DOHH2 (cell line): ENCODE measurements at regions not wholly inside any gene's neighbourhood (a gene's known extent, or its start where the extent isn't known, plus 50 kb on each side); places are given as distances from the start of the nearest gene placed in this dataset.

ENCODE experiments used
- H3F3A ChIP-seq: fragments of 200-600 bp; sonication (generic), shearing (Covaris generic); 2 replicates; pipeline ENCODE4 v1.6.0; 2016; ENCODE audit warnings: antibody characterized with exemption, mild to moderate bottlenecking; ENCODE audit not compliant: control insufficient read depth, insufficient read depth
- H3K27ac ChIP-seq: fragments of 200-600 bp; sonication (generic); 2 replicates; pipeline ENCODE4 v1.5.1; 2014; ENCODE audit warnings: low read depth, mild to moderate bottlenecking, low read length, moderate library complexity
- H3K27me3 ChIP-seq: fragments of 200-600 bp; sonication (generic); 2 replicates; pipeline ENCODE4 v1.6.1; 2014; ENCODE audit warnings: mild to moderate bottlenecking, low read length, mixed read lengths; ENCODE audit not compliant: control insufficient read depth
- H3K36me3 ChIP-seq: fragments of 200-600 bp; sonication (generic); 2 replicates; pipeline ENCODE4 v1.6.1; 2014; ENCODE audit warnings: mild to moderate bottlenecking, low read length, moderate library complexity, mixed read lengths; ENCODE audit not compliant: control insufficient read depth
- H3K4me1 ChIP-seq: fragments of 200-600 bp; sonication (generic); 2 replicates; pipeline ENCODE4 v1.6.1; 2014; ENCODE audit warnings: mild to moderate bottlenecking, low read length, mixed read lengths; ENCODE audit not compliant: control insufficient read depth
- H3K4me2 ChIP-seq: fragments of 200-600 bp; sonication (generic); 2 replicates; pipeline ENCODE4 v1.6.0; 2014; ENCODE audit warnings: mild to moderate bottlenecking, low read length, moderate library complexity
- H3K4me3 ChIP-seq: fragments of 200-600 bp; sonication (generic); 2 replicates; pipeline ENCODE4 v1.5.1; 2014; ENCODE audit warnings: mild to moderate bottlenecking, low read length, mixed read lengths
- H3K79me2 ChIP-seq: fragments of 200-600 bp; sonication (generic); 2 replicates; pipeline ENCODE4 v1.6.1; 2014; ENCODE audit warnings: mild to moderate bottlenecking, low read length, mixed read lengths; ENCODE audit not compliant: control insufficient read depth
- H3K9me2 ChIP-seq: fragments of 200-600 bp; sonication (generic); replicated peaks from 2 replicates; pipeline ENCODE4 v1.6.1; 2014; ENCODE audit warnings: mild to moderate bottlenecking, low read length, mixed read lengths; ENCODE audit not compliant: control insufficient read depth
- H3K9me3 ChIP-seq: fragments of 200-600 bp; sonication (generic); 2 replicates; pipeline ENCODE4 v1.6.1; 2014; ENCODE audit warnings: antibody characterized with exemption, low read length, mixed read lengths; ENCODE audit not compliant: control insufficient read depth, insufficient read depth
- H4K20me1 ChIP-seq: fragments of 200-600 bp; sonication (generic); 2 replicates; pipeline ENCODE4 v1.6.0; 2014; ENCODE audit warnings: low read depth, mild to moderate bottlenecking, antibody characterized with exemption, low read length, moderate library complexity; ENCODE audit not compliant: control insufficient read depth, insufficient read depth
- EZH2phosphoT487 ChIP-seq: fragments of 200-600 bp; sonication (generic); IDR thresholded peaks from 2 replicates; pipeline ENCODE4 v1.6.1; 2017; ENCODE audit warnings: borderline replicate concordance, mild to moderate bottlenecking, antibody characterized with exemption, low read length, moderate library complexity, mixed read lengths
- TF ChIP-seq, protein P1 (sequence below): fragments of 200-600 bp; sonication (generic); IDR thresholded peaks from one replicate; pipeline ENCODE4 v1.5.1; 2014; ENCODE audit warnings: antibody characterized with exemption, mild to moderate bottlenecking, low read depth, low read length; ENCODE audit not compliant: poor library complexity, severe bottlenecking

DNA sequence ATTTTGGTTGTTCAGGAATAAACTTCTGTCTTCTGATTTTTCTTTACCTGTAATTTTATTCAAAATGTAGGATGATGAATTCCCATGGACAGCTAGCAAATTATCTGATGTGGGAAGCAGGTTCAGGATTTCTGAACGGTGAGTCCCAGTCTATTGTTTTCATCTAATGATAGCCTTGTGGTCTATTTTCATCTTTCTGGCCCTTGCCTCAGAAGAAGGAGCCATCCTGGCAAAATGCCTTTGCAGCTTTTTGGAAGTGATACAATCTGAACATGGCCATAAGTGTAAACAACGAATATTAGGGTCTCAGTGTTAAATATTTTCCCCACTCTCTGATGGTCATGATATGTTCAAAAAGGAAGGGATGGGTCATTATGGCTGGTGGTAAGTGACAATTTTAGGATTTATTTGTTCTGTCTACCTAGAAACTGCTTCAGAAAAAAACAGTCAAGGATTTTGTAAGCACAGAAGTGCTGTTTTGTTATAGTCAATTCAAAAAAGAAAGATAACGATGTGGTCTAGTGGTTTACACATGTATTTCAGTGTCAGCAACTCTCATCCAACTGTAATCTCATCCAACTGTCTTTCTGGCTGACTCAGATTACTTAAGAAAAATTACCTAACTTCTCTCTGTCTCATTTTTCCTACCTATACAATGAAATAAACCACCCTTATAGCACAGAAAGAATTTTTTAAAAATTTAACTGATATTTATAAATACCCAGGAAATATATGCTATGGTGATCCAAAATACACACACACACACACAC is 272.6 kb upstream of the ERBB4 start:
- no peak for TF ChIP-seq EZH2phosphoT487
- TF ChIP-seq, protein P1, sequence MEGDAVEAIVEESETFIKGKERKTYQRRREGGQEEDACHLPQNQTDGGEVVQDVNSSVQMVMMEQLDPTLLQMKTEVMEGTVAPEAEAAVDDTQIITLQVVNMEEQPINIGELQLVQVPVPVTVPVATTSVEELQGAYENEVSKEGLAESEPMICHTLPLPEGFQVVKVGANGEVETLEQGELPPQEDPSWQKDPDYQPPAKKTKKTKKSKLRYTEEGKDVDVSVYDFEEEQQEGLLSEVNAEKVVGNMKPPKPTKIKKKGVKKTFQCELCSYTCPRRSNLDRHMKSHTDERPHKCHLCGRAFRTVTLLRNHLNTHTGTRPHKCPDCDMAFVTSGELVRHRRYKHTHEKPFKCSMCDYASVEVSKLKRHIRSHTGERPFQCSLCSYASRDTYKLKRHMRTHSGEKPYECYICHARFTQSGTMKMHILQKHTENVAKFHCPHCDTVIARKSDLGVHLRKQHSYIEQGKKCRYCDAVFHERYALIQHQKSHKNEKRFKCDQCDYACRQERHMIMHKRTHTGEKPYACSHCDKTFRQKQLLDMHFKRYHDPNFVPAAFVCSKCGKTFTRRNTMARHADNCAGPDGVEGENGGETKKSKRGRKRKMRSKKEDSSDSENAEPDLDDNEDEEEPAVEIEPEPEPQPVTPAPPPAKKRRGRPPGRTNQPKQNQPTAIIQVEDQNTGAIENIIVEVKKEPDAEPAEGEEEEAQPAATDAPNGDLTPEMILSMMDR = no peak
- Histone ChIP-seq H3K4me2 (no peak overlapping the region), H3K27ac (no peak overlapping the region), H3K4me3 (no peak overlapping the region), H3K9me2 (no peaks in the 10 kb centered on the region), H3F3A (no peaks in the 10 kb centered on the region), H3K79me2 (no peaks in the 10 kb centered on the region), H3K4me1 (no peaks in the 10 kb centered on the region), H3K36me3 (no peaks in the 10 kb centered on the region), H3K27me3 (no peaks in the 10 kb centered on the region), H3K9me3 (no peaks in the 10 kb centered on the region), H4K20me1 (no peaks in the 10 kb centered on the region)

DNA sequence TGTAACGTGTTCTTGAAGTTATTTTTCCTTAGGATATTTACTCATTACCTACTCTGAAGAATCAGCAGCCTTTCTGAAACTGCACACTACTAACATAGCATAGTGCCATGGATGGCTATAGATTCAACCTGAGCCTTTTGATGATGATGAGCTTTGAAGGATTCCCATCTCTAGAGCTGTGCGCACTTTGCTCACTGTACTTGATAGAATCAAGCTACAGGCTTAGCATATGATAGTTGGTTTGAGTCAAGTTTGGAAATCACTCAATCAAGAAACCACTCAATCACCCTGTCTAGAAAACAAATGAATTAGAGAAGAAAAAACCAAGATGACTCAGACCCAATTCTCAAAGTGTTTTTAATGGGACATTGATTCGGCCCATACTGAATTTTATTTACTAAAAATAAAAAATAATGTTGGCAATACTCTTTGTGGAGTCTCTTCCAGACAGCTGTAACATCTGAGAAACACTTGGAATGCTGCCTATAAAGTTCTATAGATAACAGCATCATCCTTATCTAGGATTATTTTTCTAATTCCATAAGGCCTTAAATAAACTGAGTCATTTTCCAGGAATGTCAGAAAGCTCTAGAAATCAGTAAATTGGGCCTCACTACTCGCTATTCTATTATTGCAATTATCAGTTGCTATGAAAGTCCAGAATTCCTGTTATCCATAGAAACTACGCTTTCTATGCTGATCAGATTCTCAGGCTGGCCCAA is 259.0 kb upstream of the ERBB4 start:
- Histone ChIP-seq H3K27me3 (no peaks in the 10 kb centered on the region), H4K20me1 (no peaks in the 10 kb centered on the region), H3K9me3 (no peaks in the 10 kb centered on the region), H3K79me2 (no peaks in the 10 kb centered on the region), H3K4me2 (no peak overlapping the region), H3K27ac (no peak overlapping the region), H3K4me1 (no peaks in the 10 kb centered on the region), H3K4me3 (no peak overlapping the region), H3K36me3 (no peaks in the 10 kb centered on the region), H3K9me2 (no peaks in the 10 kb centered on the region), H3F3A (no peaks in the 10 kb centered on the region)
- TF ChIP-seq EZH2phosphoT487 = no peak
- TF ChIP-seq, protein P1 = no peak

DNA sequence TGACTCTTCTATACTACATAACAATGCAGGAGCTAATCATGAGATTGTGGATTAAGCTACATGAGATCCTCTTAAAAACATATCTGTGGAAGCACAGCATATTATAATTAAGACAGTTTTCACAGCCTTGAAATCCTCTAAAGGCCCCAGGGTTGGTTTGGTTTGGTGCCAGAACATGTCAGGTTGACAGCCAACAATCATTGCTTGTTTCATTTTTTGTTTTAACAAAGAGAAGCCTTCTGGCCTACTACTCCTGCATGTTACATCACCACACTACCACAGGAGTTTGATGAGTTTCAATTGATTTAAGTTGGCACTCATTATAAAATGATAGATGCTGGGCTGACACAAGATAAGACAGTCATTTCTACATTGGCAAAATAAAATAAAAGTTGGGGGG is 255.9 kb upstream of the ERBB4 start:
- Histone ChIP-seq H3K4me2 (no peak overlapping the region), H3K9me2 (no peaks in the 10 kb centered on the region), H3K4me1 (no peaks in the 10 kb centered on the region), H3F3A (no peaks in the 10 kb centered on the region), H3K36me3 (no peaks in the 10 kb centered on the region), H3K27me3 (no peaks in the 10 kb centered on the region), H3K9me3 (no peaks in the 10 kb centered on the region), H3K4me3 (no peak overlapping the region), H4K20me1 (no peaks in the 10 kb centered on the region), H3K27ac (no peak overlapping the region), H3K79me2 (no peaks in the 10 kb centered on the region)
- no peak for TF ChIP-seq EZH2phosphoT487
- TF ChIP-seq, protein P1 = no peak
